Endothelial cell (in vitro differentiated cells): ENCODE measurements at regions not wholly inside any gene's neighbourhood (a gene's known extent, or its start where the extent isn't known, plus 50 kb on each side); places are given as distances from the start of the nearest gene placed in this dataset.

ENCODE experiments used
- DNase-seq: peaks from one replicate; pipeline ENCODE4 v3.0.0; 2021; ENCODE audit warnings: low spot score
- H3K27ac Mint-ChIP-seq: one replicate; pipeline ENCODE4 v1.8.0; 2021; ENCODE audit warnings: mixed read lengths, inconsistent platforms; ENCODE audit not compliant: unreplicated experiment
- H3K27me3 Mint-ChIP-seq: one replicate; pipeline ENCODE4 v1.8.0; 2021; ENCODE audit warnings: mild to moderate bottlenecking, moderate library complexity, mixed read lengths, inconsistent platforms; ENCODE audit not compliant: unreplicated experiment
- H3K36me3 Mint-ChIP-seq: one replicate; pipeline ENCODE4 v1.8.0; 2021; ENCODE audit warnings: mild to moderate bottlenecking, low read depth, mixed read lengths, inconsistent platforms; ENCODE audit not compliant: unreplicated experiment
- H3K4me1 Mint-ChIP-seq: one replicate; pipeline ENCODE4 v1.8.0; 2021; ENCODE audit warnings: mild to moderate bottlenecking, mixed read lengths, inconsistent platforms; ENCODE audit not compliant: unreplicated experiment
- H3K4me3 Mint-ChIP-seq: one replicate; pipeline ENCODE4 v1.8.0; 2021; ENCODE audit warnings: mild to moderate bottlenecking, mixed read lengths, inconsistent platforms; ENCODE audit not compliant: unreplicated experiment
- H3K9me3 Mint-ChIP-seq: one replicate; pipeline ENCODE4 v1.8.0; 2021; ENCODE audit warnings: mixed read lengths, inconsistent platforms; ENCODE audit not compliant: unreplicated experiment
- CTCF ChIP-seq: fragments of 200-600 bp; sonication (generic); IDR thresholded peaks from one replicate; pipeline ENCODE4 v1.5.0; 2021; ENCODE audit warnings: antibody characterized with exemption; ENCODE audit not compliant: unreplicated experiment

- no peak overlapping the region for H3K4me3 Mint-ChIP-seq
- H3K27ac Mint-ChIP-seq = no peak overlapping the region
- H3K36me3 Mint-ChIP-seq = no peaks in the 10 kb centered on the region
- peaks cover 11% of the 10 kb centered on the region for H3K4me1 Mint-ChIP-seq
- no peaks in the 10 kb centered on the region for H3K9me3 Mint-ChIP-seq
- TF ChIP-seq CTCF = no peak
- no peaks in the 10 kb centered on the region for H3K27me3 Mint-ChIP-seq
- no peak for DNase-seq
Measured at GRCh38 chr5:174984863-174985262, 260.5 kb downstream of the MSX2 start.

GRCh38 chr5:174982485-174982884 is 258.1 kb downstream of the MSX2 start:
- Mint-ChIP-seq H3K27me3 (no peaks in the 10 kb centered on the region), H3K4me1 (peaks cover 11% of the 10 kb centered on the region), H3K9me3 (no peaks in the 10 kb centered on the region), H3K27ac (no peak overlapping the region), H3K4me3 (no peak overlapping the region), H3K36me3 (no peaks in the 10 kb centered on the region)
- no peak for DNase-seq
- no peak for TF ChIP-seq CTCF

GRCh38 chr5:174981416-174981815 is 257.0 kb downstream of the MSX2 start:
- no peak for TF ChIP-seq CTCF
- no peaks in the 10 kb centered on the region for H3K9me3 Mint-ChIP-seq
- H3K4me1 Mint-ChIP-seq = peaks cover 11% of the 10 kb centered on the region
- H3K4me3 Mint-ChIP-seq = no peak overlapping the region
- H3K36me3 Mint-ChIP-seq = no peaks in the 10 kb centered on the region
- no peak overlapping the region for H3K27ac Mint-ChIP-seq
- H3K27me3 Mint-ChIP-seq = no peaks in the 10 kb centered on the region
- no peak for DNase-seq

- Mint-ChIP-seq H3K27me3 (no peaks in the 10 kb centered on the region), H3K36me3 (no peaks in the 10 kb centered on the region), H3K4me1 (peaks cover 11% of the 10 kb centered on the region), H3K9me3 (no peaks in the 10 kb centered on the region), H3K27ac (no peak overlapping the region), H3K4me3 (no peak overlapping the region)
- no peak for DNase-seq
- no peak for TF ChIP-seq CTCF
Measured at GRCh38 chr5:174980952-174981351, 256.6 kb downstream of the MSX2 start.

GRCh38 chr5:174972291-174972690 is 247.9 kb downstream of the MSX2 start:
- DNase-seq = no peak
- H3K27ac Mint-ChIP-seq = no peak overlapping the region
- H3K4me3 Mint-ChIP-seq = no peak overlapping the region
- TF ChIP-seq CTCF = no peak
- H3K9me3 Mint-ChIP-seq = no peaks in the 10 kb centered on the region
- no peaks in the 10 kb centered on the region for H3K27me3 Mint-ChIP-seq
- H3K4me1 Mint-ChIP-seq = no peaks in the 10 kb centered on the region
- H3K36me3 Mint-ChIP-seq = no peaks in the 10 kb centered on the region
